CD4-positive, CD25-positive, alpha-beta regulatory T cell (primary cell): ENCODE measurements at regions not wholly inside any gene's neighbourhood (a gene's known extent, or its start where the extent isn't known, plus 50 kb on each side); places are given as distances from the start of the nearest gene placed in this dataset.

ENCODE experiments used
- ATAC-seq, 2 donors: fragments of 150-1000 bp; cut with Tn5 transposase; one replicate each; pipeline ENCODE4 v1.10.0; 2021; ENCODE audit warnings: low read depth in 2 of 2, moderate number of reproducible peaks in 2 of 2, moderate library complexity in 1 of 2
- DNase-seq, 3 donors: peaks; one replicate each; pipeline versions ENCODE4 v3.0.0 to v3.0.0-alpha.2; 2012 to 2022; ENCODE audit warnings: mixed read lengths in 1 of 3
- H3K27ac ChIP-seq: one replicate; pipeline ENCODE4 v1.7.0; 2013; ENCODE audit warnings: mild to moderate bottlenecking, low read length; ENCODE audit not compliant: insufficient read depth, poor library complexity, severe bottlenecking
- H3K27me3 ChIP-seq: one replicate; pipeline ENCODE4 v1.7.0; 2013; ENCODE audit warnings: low read length; ENCODE audit not compliant: control insufficient read depth, insufficient read depth
- H3K36me3 ChIP-seq: one replicate; pipeline ENCODE4 v1.7.0; 2013; ENCODE audit warnings: mild to moderate bottlenecking, low read length, moderate library complexity; ENCODE audit not compliant: control insufficient read depth, insufficient read depth
- H3K4me1 ChIP-seq: 2 replicates; pipeline ENCODE4 v1.7.0; 2013; ENCODE audit warnings: mild to moderate bottlenecking, low read length; ENCODE audit not compliant: insufficient read depth, control insufficient read depth, poor library complexity, severe bottlenecking
- H3K4me3 ChIP-seq: one replicate; pipeline ENCODE4 v1.7.0; 2013; ENCODE audit warnings: low read depth, mild to moderate bottlenecking, low read length, moderate library complexity
- H3K9me3 ChIP-seq, 2 experiments: 1 replicate in 1 of 2; 2 replicates in 1 of 2; pipeline ENCODE4 v1.7.0; 2013; ENCODE audit warnings: low read length in 2 of 2, mild to moderate bottlenecking in 1 of 2, moderate library complexity in 1 of 2; ENCODE audit not compliant: control insufficient read depth in 2 of 2
- H3K27ac Mint-ChIP-seq, 3 donors: one replicate each; pipeline ENCODE4 v1.8.0; 2020 to 2022; ENCODE audit warnings: mild to moderate bottlenecking in 3 of 3, mixed read lengths in 3 of 3, moderate library complexity in 2 of 3
- H3K27me3 Mint-ChIP-seq: one replicate; pipeline ENCODE4 v1.8.0; 2022; ENCODE audit warnings: mild to moderate bottlenecking, mixed read lengths
- H3K36me3 Mint-ChIP-seq: one replicate; pipeline ENCODE4 v1.8.0; 2020; ENCODE audit warnings: mixed read lengths
- H3K4me1 Mint-ChIP-seq, 4 donors: one replicate each; pipeline ENCODE4 v1.8.0; 2020 to 2022; ENCODE audit warnings: mixed read lengths in 4 of 4, mild to moderate bottlenecking in 1 of 4
- H3K4me3 Mint-ChIP-seq, 4 donors: one replicate each; pipeline ENCODE4 v1.8.0; 2020 to 2022; ENCODE audit warnings: mild to moderate bottlenecking in 4 of 4, mixed read lengths in 4 of 4, moderate library complexity in 3 of 4
- H3K9me3 Mint-ChIP-seq, 7 donors: one replicate each; pipeline ENCODE4 v1.8.0; 2020 to 2022; ENCODE audit warnings: mixed read lengths in 7 of 7, mild to moderate bottlenecking in 3 of 7, moderate library complexity in 2 of 7

DNA sequence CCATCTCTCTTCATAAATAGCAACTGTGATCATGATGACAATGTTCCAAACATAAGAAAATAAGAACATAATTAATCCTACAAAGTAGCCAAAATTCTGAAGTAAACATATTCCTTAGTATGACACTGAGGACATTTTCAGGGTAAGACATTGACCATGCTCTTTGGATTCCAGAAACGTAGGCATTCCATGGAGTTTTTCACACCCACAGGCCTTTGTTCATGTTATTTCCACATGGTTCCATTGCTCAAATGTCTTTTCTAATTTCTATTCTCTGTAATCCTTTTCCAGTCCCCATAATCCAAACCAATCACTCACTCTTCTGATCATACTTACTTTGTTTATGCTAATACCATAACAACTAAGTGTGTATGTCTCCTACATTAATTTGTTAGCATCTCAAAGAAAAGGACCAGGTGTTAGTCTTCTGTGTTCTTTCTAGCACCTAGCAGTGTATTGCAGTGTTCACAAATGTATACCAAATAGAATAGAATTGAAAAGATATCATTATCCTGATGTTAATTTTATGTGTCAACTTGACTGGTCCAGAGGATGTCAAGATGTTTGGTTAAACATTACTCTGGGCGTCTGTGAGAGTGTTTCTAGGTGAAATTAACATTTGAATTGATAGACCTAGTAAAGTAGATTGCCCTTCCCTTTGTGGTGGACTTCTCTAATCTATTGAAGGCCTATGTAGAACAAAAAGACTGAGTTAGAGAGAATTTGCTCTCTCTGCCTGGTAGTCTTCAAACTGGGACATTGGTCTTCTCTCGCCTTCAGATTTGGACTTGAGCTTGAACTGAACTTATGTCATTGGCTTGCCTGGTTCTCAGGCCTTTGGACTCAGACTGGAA, 516.6 kb downstream of the PTPRC start:
- H3K27ac Mint-ChIP-seq: no peak overlapping the region
- no peak for ATAC-seq

DNA sequence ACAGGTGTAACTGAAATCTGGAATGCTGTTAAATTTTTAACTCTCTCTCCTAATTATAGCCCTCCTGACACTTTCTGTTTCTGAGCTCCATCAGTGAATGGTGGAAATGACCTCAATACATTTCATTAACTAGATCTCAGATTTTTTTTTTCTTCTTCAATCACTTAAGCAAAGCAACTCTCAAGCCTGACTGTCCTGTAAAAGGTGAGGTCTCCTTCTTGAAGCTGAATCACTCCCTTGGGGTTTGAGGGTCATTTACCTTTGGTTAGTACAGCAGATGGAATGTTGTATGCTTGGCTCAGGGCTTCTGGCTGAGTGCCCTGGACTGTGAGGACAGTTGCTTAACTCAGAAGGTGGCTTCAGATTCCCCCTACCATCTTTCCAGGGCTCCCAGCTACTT, 518.7 kb downstream of the PTPRC start:
- Mint-ChIP-seq H3K4me1 (peaks cover 0 to 6% (median 3%) of the 10 kb centered on the region in 4 donors), H3K27me3 (no peaks in the 10 kb centered on the region), H3K36me3 (no peaks in the 10 kb centered on the region), H3K4me3 (no peak overlapping the region), H3K27ac (no peak overlapping the region), H3K9me3 (peaks cover 0 to 5% (median 0%) of the 10 kb centered on the region in 7 donors)
- DNase-seq: no peak
- no peak for ATAC-seq
- Histone ChIP-seq H3K36me3 (no peaks in the 10 kb centered on the region), H3K27me3 (no peaks in the 10 kb centered on the region), H3K9me3 (no peaks in the 10 kb centered on the region), H3K27ac (no peak overlapping the region), H3K4me3 (no peak overlapping the region), H3K4me1 (no peaks in the 10 kb centered on the region)

More for the DNA sequence above, 516.6 kb downstream of the PTPRC start:
- Histone ChIP-seq H3K36me3 (no peaks in the 10 kb centered on the region), H3K4me3 (no peak overlapping the region), H3K4me1 (no peaks in the 10 kb centered on the region), H3K27me3 (no peaks in the 10 kb centered on the region), H3K27ac (no peak overlapping the region), H3K9me3 (no peaks in the 10 kb centered on the region)
- Mint-ChIP-seq H3K9me3 (peaks cover 0 to 5% (median 0%) of the 10 kb centered on the region in 7 donors), H3K36me3 (no peaks in the 10 kb centered on the region), H3K4me1 (no peaks in the 10 kb centered on the region), H3K4me3 (no peak overlapping the region), H3K27me3 (no peaks in the 10 kb centered on the region)
- no peak for DNase-seq

GRCh38 chr1:199160521-199161318, 521.9 kb downstream of the PTPRC start:
- no peak overlapping the region for H3K4me3 Mint-ChIP-seq
- H3K27me3 Mint-ChIP-seq: no peaks in the 10 kb centered on the region
- H3K9me3 Mint-ChIP-seq: peaks cover 0 to 2% (median 0%) of the 10 kb centered on the region in 7 donors
- ATAC-seq: no peak
- DNase-seq: no peak
- H3K36me3 ChIP-seq: no peaks in the 10 kb centered on the region
- no peaks in the 10 kb centered on the region for H3K36me3 Mint-ChIP-seq
- H3K27ac ChIP-seq: no peak overlapping the region
- no peaks in the 10 kb centered on the region for H3K27me3 ChIP-seq
- no peaks in the 10 kb centered on the region for H3K4me1 ChIP-seq
- H3K4me3 ChIP-seq: no peak overlapping the region
- H3K4me1 Mint-ChIP-seq: peaks cover 6 to 7% (median 6%) of the 10 kb centered on the region in 4 donors
- no peaks in the 10 kb centered on the region for H3K9me3 ChIP-seq
- H3K27ac Mint-ChIP-seq: no peak overlapping the region

DNA sequence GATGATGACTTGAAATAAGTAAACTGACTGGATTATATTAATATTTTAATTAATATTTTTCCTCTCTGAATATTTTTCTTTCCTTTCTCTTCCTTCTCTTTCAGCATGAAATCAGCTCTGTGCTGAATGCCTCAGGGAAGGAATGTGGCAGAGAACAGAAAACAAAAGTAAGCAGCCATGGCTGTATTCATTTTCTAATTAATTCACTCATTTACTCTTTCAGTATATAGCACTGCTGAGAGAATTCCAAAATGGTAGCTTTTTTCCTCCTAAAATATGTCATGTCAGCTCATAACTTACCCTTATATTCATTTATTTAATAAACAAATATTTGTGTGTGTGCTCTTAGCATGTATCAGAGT, 522.5 kb downstream of the PTPRC start:
- ATAC-seq: no peak

DNA sequence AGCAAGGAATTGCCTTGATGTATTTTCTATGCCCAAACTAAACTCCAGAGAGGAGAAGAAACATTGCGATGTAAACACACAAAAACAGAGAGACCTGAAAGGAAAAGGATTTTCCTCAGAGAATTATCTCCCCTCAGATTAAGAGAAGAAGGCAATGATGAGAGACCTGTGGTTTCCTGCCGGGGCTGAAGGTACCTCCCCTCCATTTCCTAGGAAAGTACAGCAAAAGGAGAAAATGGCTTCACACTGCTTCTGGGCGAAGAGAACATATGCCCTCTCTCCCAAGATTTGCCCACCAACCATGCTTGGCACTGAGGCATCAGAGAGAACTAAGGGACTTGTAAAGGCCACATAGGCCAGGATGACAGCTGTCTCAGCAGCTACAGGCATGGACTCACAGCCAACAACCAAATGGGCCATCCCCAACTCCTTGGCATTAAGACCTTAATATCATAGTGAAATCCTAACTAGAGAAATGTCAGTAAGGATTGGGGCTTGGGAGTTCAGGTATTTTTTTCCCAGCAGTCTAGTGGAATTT, 523.0 kb downstream of the PTPRC start:
- no peak overlapping the region for H3K4me3 ChIP-seq
- ATAC-seq (no peak), DNase-seq (no peak)
- H3K27me3 ChIP-seq: no peaks in the 10 kb centered on the region
- no peaks in the 10 kb centered on the region for H3K36me3 ChIP-seq
- no peaks in the 10 kb centered on the region for H3K36me3 Mint-ChIP-seq
- H3K4me3 Mint-ChIP-seq: no peak overlapping the region
- peaks cover 0 to 2% (median 0%) of the 10 kb centered on the region in 7 donors for H3K9me3 Mint-ChIP-seq
- H3K27ac ChIP-seq: no peak overlapping the region
- no peaks in the 10 kb centered on the region for H3K27me3 Mint-ChIP-seq
- H3K27ac Mint-ChIP-seq: no peak overlapping the region
- no peaks in the 10 kb centered on the region for H3K9me3 ChIP-seq
- H3K4me1 ChIP-seq: no peaks in the 10 kb centered on the region
- H3K4me1 Mint-ChIP-seq: peaks cover 6 to 7% (median 6%) of the 10 kb centered on the region in 4 donors

More for the DNA sequence above, 522.5 kb downstream of the PTPRC start:
- Mint-ChIP-seq H3K4me3 (no peak overlapping the region), H3K27me3 (no peaks in the 10 kb centered on the region), H3K36me3 (no peaks in the 10 kb centered on the region), H3K9me3 (peaks cover 0 to 2% (median 0%) of the 10 kb centered on the region in 7 donors), H3K4me1 (peaks cover 6 to 7% (median 6%) of the 10 kb centered on the region in 4 donors), H3K27ac (no peak overlapping the region)
- Histone ChIP-seq H3K27me3 (no peaks in the 10 kb centered on the region), H3K9me3 (no peaks in the 10 kb centered on the region), H3K4me1 (no peaks in the 10 kb centered on the region), H3K4me3 (no peak overlapping the region), H3K27ac (no peak overlapping the region), H3K36me3 (no peaks in the 10 kb centered on the region)
- DNase-seq: no peak

GRCh38 chr1:199163267-199163666, 524.4 kb downstream of the PTPRC start:
- ATAC-seq: no peak
- Mint-ChIP-seq H3K4me3 (no peak overlapping the region), H3K27ac (no peak overlapping the region), H3K4me1 (peaks cover 6 to 8% (median 6%) of the 10 kb centered on the region in 4 donors), H3K36me3 (no peaks in the 10 kb centered on the region), H3K9me3 (peaks cover 0 to 2% (median 0%) of the 10 kb centered on the region in 7 donors), H3K27me3 (no peaks in the 10 kb centered on the region)
- Histone ChIP-seq H3K4me3 (no peak overlapping the region), H3K9me3 (no peaks in the 10 kb centered on the region), H3K27ac (no peak overlapping the region), H3K27me3 (no peaks in the 10 kb centered on the region), H3K36me3 (no peaks in the 10 kb centered on the region), H3K4me1 (no peaks in the 10 kb centered on the region)
- DNase-seq: no peak

GRCh38 chr1:199163670-199164069, 524.8 kb downstream of the PTPRC start:
- Histone ChIP-seq H3K4me3 (no peak overlapping the region), H3K27ac (no peak overlapping the region), H3K27me3 (no peaks in the 10 kb centered on the region), H3K4me1 (peaks cover 2% of the 10 kb centered on the region), H3K9me3 (no peaks in the 10 kb centered on the region), H3K36me3 (no peaks in the 10 kb centered on the region)
- H3K4me1 Mint-ChIP-seq: peaks cover 8 to 12% (median 9%) of the 10 kb centered on the region in 4 donors
- ATAC-seq (no peak), DNase-seq (no peak)
- H3K4me3 Mint-ChIP-seq: no peak overlapping the region
- peaks cover 2% of the 10 kb centered on the region for H3K27me3 Mint-ChIP-seq
- H3K27ac Mint-ChIP-seq: no peak overlapping the region
- H3K36me3 Mint-ChIP-seq: no peaks in the 10 kb centered on the region
- peaks cover 0 to 2% (median 0%) of the 10 kb centered on the region in 7 donors for H3K9me3 Mint-ChIP-seq
